Memory B cell (primary cell): ENCODE measurements at regions not wholly inside any gene's neighbourhood (a gene's known extent, or its start where the extent isn't known, plus 50 kb on each side); places are given as distances from the start of the nearest gene placed in this dataset.
A peak's percentile ranks its signal among the peaks of the same experiment; 100 is the strongest.
"Not testable (repeated sequence)": the region's sequence is repeated elsewhere in the genome, so short reads cannot be mapped to it uniquely, and the experiment has no call there.

ENCODE experiments used
- ATAC-seq: fragments of 150-1000 bp; cut with Tn5 transposase; 2 replicates; pipeline ENCODE4 v1.10.0; 2021; ENCODE audit warnings: low read depth, mild to moderate bottlenecking, moderate library complexity
- DNase-seq, 2 donors: peaks; one replicate each; pipeline ENCODE4 v3.0.0; 2022; ENCODE audit warnings: low spot score in 2 of 2
- H3K27ac Mint-ChIP-seq: one replicate; pipeline ENCODE4 v1.8.0; 2022; ENCODE audit warnings: mild to moderate bottlenecking, moderate library complexity, mixed read lengths
- H3K27me3 Mint-ChIP-seq: one replicate; pipeline ENCODE4 v1.8.0; 2022; ENCODE audit warnings: mixed read lengths
- H3K36me3 Mint-ChIP-seq: one replicate; pipeline ENCODE4 v1.8.0; 2022; ENCODE audit warnings: mild to moderate bottlenecking, mixed read lengths
- H3K4me1 Mint-ChIP-seq: one replicate; pipeline ENCODE4 v1.8.0; 2022; ENCODE audit warnings: mixed read lengths
- H3K4me3 Mint-ChIP-seq: one replicate; pipeline ENCODE4 v1.8.0; 2022; ENCODE audit warnings: mild to moderate bottlenecking, moderate library complexity, mixed read lengths
- H3K9me3 Mint-ChIP-seq: one replicate; pipeline ENCODE4 v1.8.0; 2022; ENCODE audit warnings: mixed read lengths

- no peak for DNase-seq
Observed at GRCh38 chr5:124824637-124825158, 78.3 kb upstream of the ZNF608 start.

GRCh38 chr5:124825250-124825982 is 79.0 kb upstream of the ZNF608 start:
- no peaks in the 10 kb centered on the region for H3K36me3 Mint-ChIP-seq
- no peaks in the 10 kb centered on the region for H3K27me3 Mint-ChIP-seq
- no peak overlapping the region for H3K4me3 Mint-ChIP-seq
- DNase-seq (peak; percentile 40 to 61), ATAC-seq (peak; percentile 97)
- H3K9me3 Mint-ChIP-seq = no peaks in the 10 kb centered on the region
- H3K27ac Mint-ChIP-seq = peak overlapping the region; percentile 77
- peaks cover 12% of the 10 kb centered on the region for H3K4me1 Mint-ChIP-seq

More at GRCh38 chr5:124824637-124825158, 78.3 kb upstream of the ZNF608 start:
- Mint-ChIP-seq H3K4me1 (peaks cover 12% of the 10 kb centered on the region), H3K27me3 (no peaks in the 10 kb centered on the region), H3K4me3 (no peak overlapping the region), H3K27ac (peak overlapping the region; percentile 77), H3K9me3 (no peaks in the 10 kb centered on the region), H3K36me3 (no peaks in the 10 kb centered on the region)
- ATAC-seq = no peak

DNA sequence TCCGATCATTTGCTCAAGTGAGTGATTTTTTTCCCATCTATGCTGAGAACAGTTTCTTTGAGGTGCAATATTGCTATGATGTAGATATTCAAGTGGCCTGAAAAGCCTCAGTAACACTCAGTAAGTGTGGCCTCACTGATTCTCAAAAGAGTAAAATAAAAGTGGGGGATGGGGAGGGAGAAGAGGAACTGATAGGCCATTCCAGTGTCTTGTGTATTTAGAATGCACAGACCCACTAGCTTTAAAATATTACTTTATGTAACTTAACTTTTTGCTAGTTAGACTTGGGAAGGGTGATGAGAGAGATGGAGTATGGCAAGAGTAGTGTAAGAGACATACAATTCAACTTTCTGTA is 79.5 kb upstream of the ZNF608 start:
- Mint-ChIP-seq H3K4me3 (no peak overlapping the region), H3K4me1 (peaks cover 12% of the 10 kb centered on the region), H3K27ac (peak overlapping the region; percentile 77), H3K36me3 (no peaks in the 10 kb centered on the region), H3K9me3 (no peaks in the 10 kb centered on the region), H3K27me3 (no peaks in the 10 kb centered on the region)
- ATAC-seq (peak; percentile 28), DNase-seq (no peak)

- H3K36me3 Mint-ChIP-seq = no peaks in the 10 kb centered on the region
- H3K4me1 Mint-ChIP-seq = peaks cover 17% of the 10 kb centered on the region
- DNase-seq (no peak), ATAC-seq (no peak)
- H3K9me3 Mint-ChIP-seq = no peaks in the 10 kb centered on the region
- H3K27ac Mint-ChIP-seq = no peak overlapping the region
- H3K27me3 Mint-ChIP-seq = no peaks in the 10 kb centered on the region
- no peak overlapping the region for H3K4me3 Mint-ChIP-seq
Observed at GRCh38 chr5:124828731-124829234, 82.3 kb upstream of the ZNF608 start.

DNA sequence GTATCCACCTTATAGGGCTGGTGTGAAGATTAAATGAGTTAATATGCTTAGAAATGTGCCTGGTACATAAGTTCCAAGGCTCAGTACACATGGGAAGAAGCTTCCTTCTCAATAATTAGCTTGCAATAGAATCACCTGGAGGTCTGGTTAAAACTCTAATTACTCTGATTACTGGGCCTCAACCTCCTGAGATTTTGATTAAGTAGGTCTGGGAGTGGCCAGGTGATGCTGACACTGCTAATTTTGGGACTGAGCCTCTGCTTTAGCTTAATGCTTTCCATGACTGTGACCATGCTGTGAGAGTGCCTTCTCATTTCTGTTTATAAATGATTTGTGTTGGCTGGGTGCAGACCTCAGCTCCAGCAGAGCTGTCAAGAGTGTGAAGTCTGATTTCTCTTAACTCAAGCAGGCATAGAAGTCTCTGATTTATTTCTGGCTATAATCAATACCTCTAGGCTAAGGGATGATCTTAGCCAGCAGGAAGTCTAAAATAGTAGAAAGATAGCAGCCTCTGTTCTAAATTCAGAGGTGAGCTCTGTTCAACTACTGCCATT is 85.3 kb upstream of the ZNF608 start:
- peaks cover 6% of the 10 kb centered on the region for H3K4me1 Mint-ChIP-seq
- no peaks in the 10 kb centered on the region for H3K27me3 Mint-ChIP-seq
- H3K36me3 Mint-ChIP-seq = no peaks in the 10 kb centered on the region
- H3K27ac Mint-ChIP-seq = no peak overlapping the region
- H3K4me3 Mint-ChIP-seq = no peak overlapping the region
- no peaks in the 10 kb centered on the region for H3K9me3 Mint-ChIP-seq
- no peak for ATAC-seq
- DNase-seq = no peak

GRCh38 chr5:124832510-124832909 is 86.1 kb upstream of the ZNF608 start:
- ATAC-seq = no peak
- Mint-ChIP-seq H3K27me3 (no peaks in the 10 kb centered on the region), H3K4me1 (peaks cover 6% of the 10 kb centered on the region), H3K4me3 (no peak overlapping the region), H3K27ac (no peak overlapping the region), H3K9me3 (no peaks in the 10 kb centered on the region), H3K36me3 (no peaks in the 10 kb centered on the region)
- no peak for DNase-seq

GRCh38 chr5:124836314-124836713 is 89.9 kb upstream of the ZNF608 start:
- ATAC-seq, H3K36me3 Mint-ChIP-seq, H3K27me3 Mint-ChIP-seq, H3K9me3 Mint-ChIP-seq, H3K27ac Mint-ChIP-seq, DNase-seq, H3K4me3 Mint-ChIP-seq, H3K4me1 Mint-ChIP-seq: not testable (repeated sequence)

DNA sequence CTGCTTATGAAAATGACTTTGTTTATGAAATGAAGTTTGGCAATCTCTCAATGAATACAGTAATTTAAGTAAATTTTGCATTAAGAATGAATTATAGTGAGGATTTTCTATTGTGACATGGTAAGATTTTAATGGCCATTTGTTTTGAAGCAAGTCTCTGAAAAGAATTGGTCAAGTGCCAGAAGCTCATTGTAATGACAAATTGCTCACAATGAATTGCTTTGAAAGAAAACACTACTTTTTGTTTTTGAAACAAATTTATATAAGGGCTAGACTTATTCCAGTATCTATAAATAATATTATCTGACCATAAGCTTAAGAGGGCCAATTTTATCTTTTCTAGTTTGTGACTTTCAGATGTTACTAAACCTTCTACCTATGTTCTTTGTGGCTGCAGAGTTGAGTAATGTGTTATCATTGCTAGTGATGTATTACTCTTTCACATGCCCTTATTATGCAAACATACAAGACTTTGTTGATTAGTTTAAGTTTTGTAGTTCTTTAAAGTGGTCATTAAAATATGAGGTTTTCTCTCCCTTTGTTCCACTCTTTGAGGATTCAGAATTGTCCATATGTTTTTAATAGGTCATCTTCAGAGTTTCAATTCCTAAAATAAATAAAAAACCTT is 93.0 kb upstream of the ZNF608 start:
- H3K36me3 Mint-ChIP-seq = no peaks in the 10 kb centered on the region
- no peaks in the 10 kb centered on the region for H3K4me1 Mint-ChIP-seq
- H3K9me3 Mint-ChIP-seq = no peaks in the 10 kb centered on the region
- no peak overlapping the region for H3K27ac Mint-ChIP-seq
- no peak for DNase-seq
- no peak overlapping the region for H3K4me3 Mint-ChIP-seq
- no peak for ATAC-seq
- no peaks in the 10 kb centered on the region for H3K27me3 Mint-ChIP-seq

- ATAC-seq (no peak), DNase-seq (no peak)
- H3K4me1 Mint-ChIP-seq = no peaks in the 10 kb centered on the region
- no peaks in the 10 kb centered on the region for H3K9me3 Mint-ChIP-seq
- H3K27ac Mint-ChIP-seq = no peak overlapping the region
- H3K27me3 Mint-ChIP-seq = no peaks in the 10 kb centered on the region
- H3K4me3 Mint-ChIP-seq = no peak overlapping the region
- H3K36me3 Mint-ChIP-seq = no peaks in the 10 kb centered on the region
Observed at GRCh38 chr5:124841829-124842712, 95.6 kb upstream of the ZNF608 start.

GRCh38 chr5:124842725-124843595 is 96.5 kb upstream of the ZNF608 start:
- DNase-seq = no peak
- ATAC-seq = no peak
- H3K27me3 Mint-ChIP-seq = no peaks in the 10 kb centered on the region

GRCh38 chr5:124843596-124843899 is 97.1 kb upstream of the ZNF608 start:
- H3K36me3 Mint-ChIP-seq = no peaks in the 10 kb centered on the region

More at GRCh38 chr5:124842725-124843595, 96.5 kb upstream of the ZNF608 start:
- Mint-ChIP-seq H3K27ac (no peak overlapping the region), H3K4me1 (no peaks in the 10 kb centered on the region), H3K9me3 (no peaks in the 10 kb centered on the region), H3K4me3 (no peak overlapping the region), H3K36me3 (no peaks in the 10 kb centered on the region)

GRCh38 chr5:124844371-124844920 is 98.0 kb upstream of the ZNF608 start:
- Mint-ChIP-seq H3K4me1 (peaks cover 11% of the 10 kb centered on the region), H3K4me3 (no peak overlapping the region), H3K27ac (no peak overlapping the region), H3K27me3 (no peaks in the 10 kb centered on the region), H3K36me3 (no peaks in the 10 kb centered on the region), H3K9me3 (no peaks in the 10 kb centered on the region)
- DNase-seq (no peak), ATAC-seq (no peak)

More at GRCh38 chr5:124843596-124843899, 97.1 kb upstream of the ZNF608 start:
- H3K4me3 Mint-ChIP-seq = no peak overlapping the region
- no peak for ATAC-seq
- no peak for DNase-seq
- no peaks in the 10 kb centered on the region for H3K27me3 Mint-ChIP-seq
- peaks cover 4% of the 10 kb centered on the region for H3K4me1 Mint-ChIP-seq
- no peaks in the 10 kb centered on the region for H3K9me3 Mint-ChIP-seq
- no peak overlapping the region for H3K27ac Mint-ChIP-seq

- no peak overlapping the region for H3K27ac Mint-ChIP-seq
- ATAC-seq (no peak), DNase-seq (no peak)
- no peaks in the 10 kb centered on the region for H3K36me3 Mint-ChIP-seq
- H3K27me3 Mint-ChIP-seq = no peaks in the 10 kb centered on the region
- no peak overlapping the region for H3K4me3 Mint-ChIP-seq
- peaks cover 1% of the 10 kb centered on the region for H3K9me3 Mint-ChIP-seq
- H3K4me1 Mint-ChIP-seq = peaks cover 21% of the 10 kb centered on the region
Observed at GRCh38 chr5:124847907-124848306, 101.5 kb upstream of the ZNF608 start.
